Spleen (tissue), 11 donors: ENCODE measurements at regions not wholly inside any gene's neighbourhood (a gene's known extent, or its start where the extent isn't known, plus 50 kb on each side); places are given as distances from the start of the nearest gene placed in this dataset.
A peak's percentile ranks its signal among the peaks of the same experiment; 100 is the strongest.

ENCODE experiments used
- DNase-seq: peaks from one replicate; pipeline ENCODE4 v3.0.0-alpha.2; 2020
- H3K27ac ChIP-seq, 8 donors: fragments of 200-600 bp; sonication (generic) in 7 of 8; 1 replicate in 4 of 8; 2 replicates in 4 of 8; pipeline versions ENCODE4 v1.5.0 to v1.8.0; 2016 to 2021; ENCODE audit warnings: inconsistent platforms in 4 of 8, mild to moderate bottlenecking in 4 of 8, moderate library complexity in 1 of 8
- H3K27me3 ChIP-seq, 7 donors: fragments of 200-600 bp; sonication (generic) in 6 of 7; replicated peaks in 1 of 7; 1 replicate in 4 of 7; 2 replicates in 3 of 7; pipeline versions ENCODE4 v1.5.0 to v1.8.0; 2016 to 2021; ENCODE audit warnings: inconsistent platforms in 3 of 7, mild to moderate bottlenecking in 1 of 7
- H3K36me3 ChIP-seq, 6 donors: fragments of 200-600 bp; sonication (generic) in 5 of 6; 1 replicate in 4 of 6; 2 replicates in 2 of 6; pipeline versions ENCODE4 v1.5.0 to v1.8.0; 2016 to 2021; ENCODE audit warnings: inconsistent platforms in 2 of 6
- H3K4me1 ChIP-seq, 6 donors: fragments of 200-600 bp; sonication (generic) in 5 of 6; 1 replicate in 3 of 6; 2 replicates in 3 of 6; pipeline versions ENCODE4 v1.5.0 to v1.8.0; 2016 to 2021; ENCODE audit warnings: inconsistent platforms in 3 of 6
- H3K4me3 ChIP-seq, 8 donors: fragments of 200-600 bp; sonication (generic) in 7 of 8; 1 replicate in 4 of 8; 2 replicates in 4 of 8; pipeline versions ENCODE4 v1.5.0 to v1.8.0; 2016 to 2021; ENCODE audit warnings: inconsistent platforms in 4 of 8, mild to moderate bottlenecking in 4 of 8, moderate library complexity in 2 of 8
- H3K9me3 ChIP-seq, 8 donors: fragments of 200-600 bp; sonication (generic) in 7 of 8; 1 replicate in 4 of 8; 2 replicates in 4 of 8; pipeline versions ENCODE4 v1.5.0 to v1.8.0; 2016 to 2021; ENCODE audit warnings: inconsistent platforms in 4 of 8
- POLR2A ChIP-seq, 3 donors: fragments of 450-650 bp; IDR thresholded peaks; one replicate each; pipeline ENCODE4 v1.5.1; 2017; ENCODE audit warnings: antibody characterized with exemption in 3 of 3, mild to moderate bottlenecking in 1 of 3
- POLR2AphosphoS5 ChIP-seq, 3 donors: sonication (generic); formaldehyde crosslinking; IDR thresholded peaks; one replicate each; pipeline ENCODE4 v1.5.1; 2017; ENCODE audit warnings: antibody characterized with exemption in 3 of 3
- WGBS, 5 donors: extraction: QIAGEN DNeasy Blood & Tissue Kit in 3 of 5; methylation state at CpG; one replicate each; pipeline versions ENCODE4 v1.1.5 to v1.1.7; 2013 to 2018; 5-methylcytosine and 5-hydroxymethylcytosine counted together
- intact Hi-C: fragments of 100-400 bp; cut with DNase I; formaldehyde crosslinking; loops from one replicate; pipeline ENCODE4 v1.15.0; 2023; ENCODE audit warnings: low total_unique reads
- TF ChIP-seq, protein P1 (sequence below), 11 experiments: fragments of 200-600 bp in 7 of 11; fragments of 450-650 bp in 4 of 11; sonication (generic) in 4 of 11; IDR thresholded peaks in 8 of 11; conservative IDR thresholded peaks in 3 of 11; 1 replicate in 7 of 11; 2 replicates in 4 of 11; pipeline versions ENCODE4 v1.4.0 to v1.8.0; 2016 to 2021; ENCODE audit warnings: antibody characterized with exemption in 11 of 11, inconsistent platforms in 4 of 11, mild to moderate bottlenecking in 1 of 11
- donor health status: healthy with polysubstance abuse.
- donor health status: DM: no; HTN: no; CAD: no; lungs with moderate emphysema.
- donor health status: DM: no; HTN: no; CAD: no.
- donor health status: Bipolar disorder and iron deficiency.
- donor health status: healthy.
- donor health status: DM: no; HTN: no; CAD: no.
- donor health status: DM: yes; HTN: yes; CAD: no.

DNA sequence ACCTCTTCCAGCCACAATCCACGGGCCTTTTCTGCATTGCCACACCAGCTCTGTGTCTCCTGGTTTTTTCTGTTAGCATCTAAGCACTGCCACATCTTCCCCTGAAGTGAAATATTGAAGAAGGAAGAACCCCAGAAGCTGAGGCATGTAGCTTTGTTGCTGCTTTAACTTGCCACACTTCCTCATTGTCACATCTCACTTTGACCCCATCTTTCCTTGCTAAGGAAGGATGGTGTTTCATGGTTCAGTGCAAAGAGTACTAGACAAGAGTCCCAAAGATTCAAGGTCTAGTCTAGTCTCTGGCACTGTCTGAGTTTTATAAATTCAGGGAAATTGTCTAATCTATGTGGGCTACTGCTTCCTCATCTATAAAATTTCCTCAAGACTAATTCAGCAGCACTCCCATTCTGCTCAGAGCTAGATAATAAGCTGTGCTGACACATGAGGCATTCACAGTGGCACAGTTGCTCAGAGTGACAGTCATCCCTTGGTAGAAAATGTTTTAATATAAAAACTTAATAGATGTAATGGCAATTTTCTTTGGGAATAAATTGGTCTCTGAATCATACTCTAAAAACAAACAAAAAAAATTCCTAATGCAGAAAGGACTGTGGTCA, 483.0 kb upstream of the ID2 start:
- WGBS, 5 donors, result 46 to 67% (median 60%) methylated on average over 1 of the region's 1 CpG
- H3K27me3 ChIP-seq, result no peaks in the 10 kb centered on the region
- intact Hi-C loops, result no loop called here
- no peak overlapping the region for H3K4me3 ChIP-seq
- TF ChIP-seq POLR2AphosphoS5 (IDR thresholded peaks at IDR 0.05), result no peak
- TF ChIP-seq POLR2A (IDR thresholded peaks at IDR 0.05), result no peak
- TF ChIP-seq, protein P1, sequence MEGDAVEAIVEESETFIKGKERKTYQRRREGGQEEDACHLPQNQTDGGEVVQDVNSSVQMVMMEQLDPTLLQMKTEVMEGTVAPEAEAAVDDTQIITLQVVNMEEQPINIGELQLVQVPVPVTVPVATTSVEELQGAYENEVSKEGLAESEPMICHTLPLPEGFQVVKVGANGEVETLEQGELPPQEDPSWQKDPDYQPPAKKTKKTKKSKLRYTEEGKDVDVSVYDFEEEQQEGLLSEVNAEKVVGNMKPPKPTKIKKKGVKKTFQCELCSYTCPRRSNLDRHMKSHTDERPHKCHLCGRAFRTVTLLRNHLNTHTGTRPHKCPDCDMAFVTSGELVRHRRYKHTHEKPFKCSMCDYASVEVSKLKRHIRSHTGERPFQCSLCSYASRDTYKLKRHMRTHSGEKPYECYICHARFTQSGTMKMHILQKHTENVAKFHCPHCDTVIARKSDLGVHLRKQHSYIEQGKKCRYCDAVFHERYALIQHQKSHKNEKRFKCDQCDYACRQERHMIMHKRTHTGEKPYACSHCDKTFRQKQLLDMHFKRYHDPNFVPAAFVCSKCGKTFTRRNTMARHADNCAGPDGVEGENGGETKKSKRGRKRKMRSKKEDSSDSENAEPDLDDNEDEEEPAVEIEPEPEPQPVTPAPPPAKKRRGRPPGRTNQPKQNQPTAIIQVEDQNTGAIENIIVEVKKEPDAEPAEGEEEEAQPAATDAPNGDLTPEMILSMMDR (IDR thresholded peaks at IDR 0.05 in 8 of 11, conservative IDR thresholded peaks at IDR 0.05 in 3 of 11), result no peak
- peaks cover 0 to 4% (median 0%) of the 10 kb centered on the region in 8 donors for H3K9me3 ChIP-seq
- no peaks in the 10 kb centered on the region for H3K4me1 ChIP-seq
- DNase-seq, result no peak
- H3K36me3 ChIP-seq, result no peaks in the 10 kb centered on the region
- no peak overlapping the region for H3K27ac ChIP-seq

DNA sequence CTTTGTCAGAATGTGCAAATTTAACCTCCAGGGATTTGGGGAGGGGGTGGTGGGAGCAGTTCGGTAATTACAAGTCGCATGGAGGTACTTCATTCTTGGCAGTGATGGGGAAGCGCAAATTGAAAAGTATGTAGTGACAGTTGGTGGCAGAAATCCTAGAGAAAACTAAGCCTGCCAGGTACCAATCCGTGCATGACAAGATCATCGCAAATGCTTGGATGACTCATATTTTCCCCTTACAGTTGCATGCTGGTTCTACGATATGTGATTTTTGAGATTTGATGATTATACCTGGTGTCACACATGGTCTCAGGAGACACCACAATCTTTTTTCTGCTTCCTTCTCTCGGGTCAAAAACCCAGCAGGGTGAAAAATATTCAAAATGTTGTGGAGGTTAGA, 479.7 kb upstream of the ID2 start:
- 67 to 84% (median 77%) methylated on average over 7 of the region's 7 CpGs for WGBS, 5 donors
- intact Hi-C loops, result no loop called here
- Histone ChIP-seq H3K27me3 (no peaks in the 10 kb centered on the region), H3K9me3 (peaks cover 0 to 10% (median 6%) of the 10 kb centered on the region in 8 donors), H3K36me3 (no peaks in the 10 kb centered on the region), H3K4me1 (no peaks in the 10 kb centered on the region), H3K27ac (no peak overlapping the region), H3K4me3 (no peak overlapping the region)
- no peak for DNase-seq
- TF ChIP-seq POLR2A (IDR thresholded peaks at IDR 0.05) (no peak), POLR2AphosphoS5 (IDR thresholded peaks at IDR 0.05) (no peak)
- TF ChIP-seq, protein P1 (IDR thresholded peaks at IDR 0.05 in 8 of 11, conservative IDR thresholded peaks at IDR 0.05 in 3 of 11), result no peak

DNA sequence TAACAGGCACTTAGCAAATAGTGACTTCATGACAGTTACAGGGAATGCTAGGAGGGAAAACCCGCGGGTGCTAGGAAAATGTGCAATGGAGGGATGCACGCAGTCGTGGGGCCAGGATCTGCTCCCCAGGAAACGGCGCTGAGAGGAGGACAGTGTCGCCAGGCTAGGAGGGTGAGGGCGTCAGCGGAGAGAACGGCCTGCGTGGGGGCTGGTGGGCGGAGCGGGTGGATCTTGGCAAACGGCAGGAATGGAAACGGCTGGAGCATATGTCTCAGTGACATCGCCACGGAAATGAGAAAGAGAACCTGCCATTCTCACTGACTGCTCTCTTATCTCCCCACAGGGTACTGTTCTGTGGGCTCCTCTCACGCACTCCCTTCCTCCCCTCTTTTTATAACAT, 478.5 kb upstream of the ID2 start:
- intact Hi-C loops, result no loop called here
- Histone ChIP-seq H3K36me3 (no peaks in the 10 kb centered on the region), H3K27me3 (no peaks in the 10 kb centered on the region), H3K9me3 (peaks cover 3 to 22% (median 18%) of the 10 kb centered on the region in 8 donors), H3K27ac (no peak overlapping the region), H3K4me1 (no peaks in the 10 kb centered on the region), H3K4me3 (no peak overlapping the region)
- no peak for DNase-seq
- TF ChIP-seq POLR2AphosphoS5 (IDR thresholded peaks at IDR 0.05), result peak; percentile 21 to 61 (median 48)
- no peak for TF ChIP-seq POLR2A (IDR thresholded peaks at IDR 0.05)
- TF ChIP-seq, protein P1 (IDR thresholded peaks at IDR 0.05 in 8 of 11, conservative IDR thresholded peaks at IDR 0.05 in 3 of 11), result no peak
- 73 to 88% (median 82%) methylated on average over 18 of the region's 18 CpGs for WGBS, 5 donors

DNA sequence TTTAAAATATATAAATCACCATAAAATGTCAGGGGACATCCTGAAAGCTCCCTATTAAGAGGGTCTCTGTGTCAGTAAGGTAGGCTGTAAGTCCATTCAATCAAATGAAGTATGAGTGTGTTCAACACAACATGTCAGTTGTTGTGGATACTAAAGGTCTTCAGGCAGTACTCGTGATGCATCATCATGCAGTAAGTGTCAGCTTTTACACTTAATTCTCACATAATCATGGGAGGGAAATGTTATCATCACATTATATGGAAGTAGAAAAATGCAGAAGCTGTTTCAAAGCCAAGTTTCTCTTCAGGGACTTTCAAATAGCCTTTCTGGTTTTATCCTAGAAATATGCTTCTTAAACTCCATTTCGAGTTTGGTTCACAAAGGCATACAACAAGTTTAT, 477.1 kb upstream of the ID2 start:
- Histone ChIP-seq H3K9me3 (peaks cover 3 to 35% (median 29%) of the 10 kb centered on the region in 8 donors), H3K27ac (no peak overlapping the region), H3K4me1 (no peaks in the 10 kb centered on the region), H3K27me3 (no peaks in the 10 kb centered on the region), H3K36me3 (no peaks in the 10 kb centered on the region), H3K4me3 (no peak overlapping the region)
- DNase-seq, result no peak
- intact Hi-C loops, result no loop called here
- WGBS, 5 donors, result 73 to 93% (median 80%) methylated on average over 2 of the region's 2 CpGs
- no peak for TF ChIP-seq POLR2A (IDR thresholded peaks at IDR 0.05)
- TF ChIP-seq, protein P1 (IDR thresholded peaks at IDR 0.05 in 8 of 11, conservative IDR thresholded peaks at IDR 0.05 in 3 of 11), result no peak
- TF ChIP-seq POLR2AphosphoS5 (IDR thresholded peaks at IDR 0.05), result no peak
